Stomach (tissue), 4 donors: ENCODE measurements at regions not wholly inside any gene's neighbourhood (a gene's known extent, or its start where the extent isn't known, plus 50 kb on each side); places are given as distances from the start of the nearest gene placed in this dataset.

ENCODE experiments used
- EP300 ChIP-seq: sonication (generic); formaldehyde crosslinking; IDR thresholded peaks from one replicate; pipeline ENCODE4 v1.6.1; 2017; ENCODE audit warnings: antibody characterized with exemption
- POLR2A ChIP-seq, 4 donors: fragments of 450-650 bp; IDR thresholded peaks; one replicate each; pipeline ENCODE4 v1.6.1; 2016; ENCODE audit warnings: antibody characterized with exemption in 4 of 4, control low read depth in 2 of 4, mild to moderate bottlenecking in 1 of 4, moderate library complexity in 1 of 4
- TF ChIP-seq, protein P1 (sequence below), 7 experiments: fragments of 450-650 bp in 4 of 7; fragments of 200-600 bp in 3 of 7; sonication (generic) in 3 of 7; IDR thresholded peaks; one replicate each; pipeline ENCODE4 v1.5.1; 2016 to 2019; ENCODE audit warnings: antibody characterized with exemption in 7 of 7, control low read depth in 2 of 7, mild to moderate bottlenecking in 1 of 7

DNA sequence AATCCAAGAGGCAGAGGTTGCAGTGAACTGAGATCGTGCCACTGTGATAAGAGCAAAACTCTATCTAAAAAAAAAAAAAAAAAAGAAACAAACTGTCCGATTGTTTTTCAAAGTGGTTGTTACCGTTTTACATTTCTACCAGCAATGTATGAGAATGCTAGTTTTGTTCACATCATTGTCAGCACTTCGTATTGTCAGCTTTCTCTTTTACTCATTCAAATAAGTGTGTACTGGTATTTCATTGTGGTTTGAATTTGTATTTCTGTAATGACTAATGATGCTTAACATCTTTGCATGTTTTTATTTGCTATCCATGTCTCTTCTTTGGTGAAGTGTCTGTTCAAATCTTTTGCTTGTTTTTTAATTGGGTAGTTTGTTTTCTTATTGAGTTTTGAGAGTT lies 65.8 kb downstream of the GPR101 start:
- TF ChIP-seq, protein P1, sequence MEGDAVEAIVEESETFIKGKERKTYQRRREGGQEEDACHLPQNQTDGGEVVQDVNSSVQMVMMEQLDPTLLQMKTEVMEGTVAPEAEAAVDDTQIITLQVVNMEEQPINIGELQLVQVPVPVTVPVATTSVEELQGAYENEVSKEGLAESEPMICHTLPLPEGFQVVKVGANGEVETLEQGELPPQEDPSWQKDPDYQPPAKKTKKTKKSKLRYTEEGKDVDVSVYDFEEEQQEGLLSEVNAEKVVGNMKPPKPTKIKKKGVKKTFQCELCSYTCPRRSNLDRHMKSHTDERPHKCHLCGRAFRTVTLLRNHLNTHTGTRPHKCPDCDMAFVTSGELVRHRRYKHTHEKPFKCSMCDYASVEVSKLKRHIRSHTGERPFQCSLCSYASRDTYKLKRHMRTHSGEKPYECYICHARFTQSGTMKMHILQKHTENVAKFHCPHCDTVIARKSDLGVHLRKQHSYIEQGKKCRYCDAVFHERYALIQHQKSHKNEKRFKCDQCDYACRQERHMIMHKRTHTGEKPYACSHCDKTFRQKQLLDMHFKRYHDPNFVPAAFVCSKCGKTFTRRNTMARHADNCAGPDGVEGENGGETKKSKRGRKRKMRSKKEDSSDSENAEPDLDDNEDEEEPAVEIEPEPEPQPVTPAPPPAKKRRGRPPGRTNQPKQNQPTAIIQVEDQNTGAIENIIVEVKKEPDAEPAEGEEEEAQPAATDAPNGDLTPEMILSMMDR (IDR thresholded peaks at IDR 0.05), result no peak
- TF ChIP-seq EP300 (no peak), POLR2A (IDR thresholded peaks at IDR 0.05) (no peak)
